GM12891 (cell line): ENCODE measurements at regions not wholly inside any gene's neighbourhood (a gene's known extent, or its start where the extent isn't known, plus 50 kb on each side); places are given as distances from the start of the nearest gene placed in this dataset.

ENCODE experiments used
- POLR2A ChIP-seq: IDR thresholded peaks from 2 replicates; pipeline ENCODE4 v1.6.1; 2011; ENCODE audit warnings: low read depth, low read length, control low read depth
- POLR2AphosphoS5 ChIP-seq: IDR thresholded peaks from 2 replicates; pipeline ENCODE4 v1.6.1; 2011; ENCODE audit warnings: low read depth, low read length, control low read depth
- TAF1 ChIP-seq: IDR thresholded peaks from 2 replicates; pipeline ENCODE4 v1.6.1; 2011; ENCODE audit warnings: low read depth, low read length, control low read depth

- TF ChIP-seq POLR2A = no peak
- TF ChIP-seq POLR2AphosphoS5 = no peak
- TF ChIP-seq TAF1 = no peak
These were observed 167.2 kb upstream of the PDE4B start for GRCh38 chr1:65625528-65625927.
